WTC11 (cell line): ENCODE measurements at regions not wholly inside any gene's neighbourhood (a gene's known extent, or its start where the extent isn't known, plus 50 kb on each side); places are given as distances from the start of the nearest gene placed in this dataset.

Source experiments
- ATAC-seq: fragments of 200-7000 bp; cut with Tn5 transposase; 2 replicates; pipeline ENCODE4 v1.10.0; 2021; ENCODE audit warnings: mild to moderate bottlenecking, moderate library complexity
- CTCF ChIA-PET: fragments of 300-600 bp; sonication (Branson Sonifier 250); formaldehyde crosslinking; loops from one replicate; lab custom pipeline; 2021; ENCODE audit warnings: antibody characterized with exemption; lab: Charles Lee
- POLR2A ChIA-PET: fragments of 350-600 bp; sonication (Branson Sonifier 250); formaldehyde crosslinking; loops from one replicate; lab custom pipeline; 2021; ENCODE audit warnings: antibody characterized with exemption; lab: Charles Lee
- DNase-seq: peaks from one replicate; pipeline ENCODE4 v3.0.0; 2021; ENCODE audit warnings: low spot score
- H3K27ac Mint-ChIP-seq: 2 replicates; pipeline ENCODE4 v1.8.0; 2021; ENCODE audit warnings: mixed read lengths
- H3K27me3 Mint-ChIP-seq: 2 replicates; pipeline ENCODE4 v1.8.0; 2021; ENCODE audit warnings: low read depth, mild to moderate bottlenecking, moderate library complexity, mixed read lengths
- H3K36me3 Mint-ChIP-seq: 2 replicates; pipeline ENCODE4 v1.8.0; 2021; ENCODE audit warnings: mixed read lengths
- H3K4me1 Mint-ChIP-seq: 2 replicates; pipeline ENCODE4 v1.8.0; 2022; ENCODE audit warnings: mixed read lengths
- H3K4me3 Mint-ChIP-seq: 2 replicates; pipeline ENCODE4 v1.8.0; 2021; ENCODE audit warnings: mild to moderate bottlenecking, moderate library complexity, mixed read lengths
- H3K9me3 Mint-ChIP-seq: 2 replicates; pipeline ENCODE4 v1.8.0; 2021; ENCODE audit warnings: mixed read lengths
- CBFB ChIP-seq: sonication (generic); formaldehyde crosslinking; IDR thresholded peaks from 2 replicates; pipeline ENCODE4 v1.8.1; 2022; ENCODE audit warnings: mild to moderate bottlenecking, low read depth, missing genetic modification reagents
- ERG ChIP-seq: fragments of 250-450 bp; sonication (Bioruptor Pico); IDR thresholded peaks from 2 replicates; pipeline ENCODE4 v1.8.0; 2021; ENCODE audit warnings: mild to moderate bottlenecking
- FOXP1 ChIP-seq: sonication (generic); formaldehyde crosslinking; IDR thresholded peaks from 2 replicates; pipeline ENCODE4 v1.8.0; 2022; ENCODE audit warnings: missing genetic modification reagents, mild to moderate bottlenecking, moderate library complexity, borderline replicate concordance
- GABPB1 ChIP-seq: sonication (generic); formaldehyde crosslinking; IDR thresholded peaks from 2 replicates; pipeline ENCODE4 v1.8.1; 2023; ENCODE audit warnings: mild to moderate bottlenecking, missing genetic modification reagents
- JAZF1 ChIP-seq: fragments of 250-450 bp; sonication (Bioruptor Pico); IDR thresholded peaks from 2 replicates; pipeline ENCODE4 v1.9.0; 2021; ENCODE audit warnings: moderate library complexity, mild to moderate bottlenecking, inconsistent platforms
- MXD4 ChIP-seq: fragments of 250-450 bp; sonication (Bioruptor Pico); IDR thresholded peaks from 2 replicates; pipeline ENCODE4 v1.8.0; 2021; ENCODE audit warnings: mild to moderate bottlenecking, moderate library complexity, borderline replicate concordance
- NR3C1 ChIP-seq: sonication (generic); formaldehyde crosslinking; conservative IDR thresholded peaks from 2 replicates; pipeline ENCODE4 v1.8.1; 2023; ENCODE audit warnings: low read depth, mild to moderate bottlenecking, missing genetic modification reagents
- RORB ChIP-seq: fragments of 250-450 bp; sonication (Bioruptor Pico); IDR thresholded peaks from 2 replicates; pipeline ENCODE4 v1.9.0; 2021; ENCODE audit warnings: mild to moderate bottlenecking
- SP1 ChIP-seq: sonication (generic); formaldehyde crosslinking; conservative IDR thresholded peaks from 2 replicates; pipeline ENCODE4 v1.8.1; 2022; ENCODE audit warnings: missing genetic modification reagents
- ZNF232 ChIP-seq: sonication (generic); formaldehyde crosslinking; IDR thresholded peaks from 2 replicates; pipeline ENCODE4 v1.8.0; 2022; ENCODE audit warnings: mild to moderate bottlenecking, missing genetic modification reagents
- ZNF281 ChIP-seq: sonication (generic); formaldehyde crosslinking; IDR thresholded peaks from 2 replicates; pipeline ENCODE4 v1.8.0; 2023; ENCODE audit warnings: mild to moderate bottlenecking, missing genetic modification reagents
- ZNF317 ChIP-seq: sonication (generic); formaldehyde crosslinking; IDR thresholded peaks from 2 replicates; pipeline ENCODE4 v1.8.1; 2023; ENCODE audit warnings: low read depth, mild to moderate bottlenecking, moderate library complexity, missing genetic modification reagents, borderline replicate concordance
- ZNF423 ChIP-seq: fragments of 250-450 bp; sonication (Bioruptor Pico); IDR thresholded peaks from 2 replicates; pipeline ENCODE4 v2.1.2; 2022; ENCODE audit warnings: mild to moderate bottlenecking, moderate library complexity
- TF ChIP-seq, protein P1 (sequence below): fragments of 250-450 bp; sonication (Bioruptor Pico); IDR thresholded peaks from 2 replicates; pipeline ENCODE4 v1.9.0; 2021; ENCODE audit warnings: mild to moderate bottlenecking, borderline replicate concordance
- TF ChIP-seq, protein P2 (sequence below): sonication (generic); formaldehyde crosslinking; IDR thresholded peaks from 2 replicates; pipeline ENCODE4 v1.8.1; 2022; ENCODE audit warnings: mild to moderate bottlenecking, missing genetic modification reagents, moderate library complexity, borderline replicate concordance
- TF ChIP-seq, protein P3 (sequence below): sonication (generic); formaldehyde crosslinking; IDR thresholded peaks from 2 replicates; pipeline ENCODE4 v1.8.0; 2022; ENCODE audit warnings: mild to moderate bottlenecking, missing genetic modification reagents
- TF ChIP-seq, protein P4 (sequence below): fragments of 250-450 bp; sonication (Bioruptor Pico); IDR thresholded peaks from 2 replicates; pipeline ENCODE4 v1.9.0; 2021; ENCODE audit warnings: mild to moderate bottlenecking

DNA sequence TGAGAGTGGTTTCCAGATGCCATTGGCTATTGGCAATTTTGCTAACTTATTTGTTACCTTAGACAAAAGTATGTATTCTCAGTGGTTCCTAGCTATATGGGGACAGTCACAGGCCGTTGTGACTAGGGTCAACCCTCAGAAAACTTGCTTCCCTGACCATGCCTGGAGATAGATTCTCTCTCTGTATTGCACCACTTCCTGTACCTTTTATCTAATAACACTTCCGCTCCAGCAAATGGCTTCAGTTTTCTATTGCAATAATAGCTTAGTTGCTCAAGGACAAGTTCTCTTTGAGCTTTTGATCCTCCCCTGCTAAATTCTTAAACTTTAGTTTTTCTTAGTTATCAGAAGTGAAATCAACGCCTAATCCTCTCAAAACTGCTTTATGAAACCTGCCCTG, 338.0 kb downstream of the RMST start:
- TF ChIP-seq, protein P1, sequence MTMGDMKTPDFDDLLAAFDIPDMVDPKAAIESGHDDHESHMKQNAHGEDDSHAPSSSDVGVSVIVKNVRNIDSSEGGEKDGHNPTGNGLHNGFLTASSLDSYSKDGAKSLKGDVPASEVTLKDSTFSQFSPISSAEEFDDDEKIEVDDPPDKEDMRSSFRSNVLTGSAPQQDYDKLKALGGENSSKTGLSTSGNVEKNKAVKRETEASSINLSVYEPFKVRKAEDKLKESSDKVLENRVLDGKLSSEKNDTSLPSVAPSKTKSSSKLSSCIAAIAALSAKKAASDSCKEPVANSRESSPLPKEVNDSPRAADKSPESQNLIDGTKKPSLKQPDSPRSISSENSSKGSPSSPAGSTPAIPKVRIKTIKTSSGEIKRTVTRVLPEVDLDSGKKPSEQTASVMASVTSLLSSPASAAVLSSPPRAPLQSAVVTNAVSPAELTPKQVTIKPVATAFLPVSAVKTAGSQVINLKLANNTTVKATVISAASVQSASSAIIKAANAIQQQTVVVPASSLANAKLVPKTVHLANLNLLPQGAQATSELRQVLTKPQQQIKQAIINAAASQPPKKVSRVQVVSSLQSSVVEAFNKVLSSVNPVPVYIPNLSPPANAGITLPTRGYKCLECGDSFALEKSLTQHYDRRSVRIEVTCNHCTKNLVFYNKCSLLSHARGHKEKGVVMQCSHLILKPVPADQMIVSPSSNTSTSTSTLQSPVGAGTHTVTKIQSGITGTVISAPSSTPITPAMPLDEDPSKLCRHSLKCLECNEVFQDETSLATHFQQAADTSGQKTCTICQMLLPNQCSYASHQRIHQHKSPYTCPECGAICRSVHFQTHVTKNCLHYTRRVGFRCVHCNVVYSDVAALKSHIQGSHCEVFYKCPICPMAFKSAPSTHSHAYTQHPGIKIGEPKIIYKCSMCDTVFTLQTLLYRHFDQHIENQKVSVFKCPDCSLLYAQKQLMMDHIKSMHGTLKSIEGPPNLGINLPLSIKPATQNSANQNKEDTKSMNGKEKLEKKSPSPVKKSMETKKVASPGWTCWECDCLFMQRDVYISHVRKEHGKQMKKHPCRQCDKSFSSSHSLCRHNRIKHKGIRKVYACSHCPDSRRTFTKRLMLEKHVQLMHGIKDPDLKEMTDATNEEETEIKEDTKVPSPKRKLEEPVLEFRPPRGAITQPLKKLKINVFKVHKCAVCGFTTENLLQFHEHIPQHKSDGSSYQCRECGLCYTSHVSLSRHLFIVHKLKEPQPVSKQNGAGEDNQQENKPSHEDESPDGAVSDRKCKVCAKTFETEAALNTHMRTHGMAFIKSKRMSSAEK (CRISPR knock-in tag): no peak
- no peak for TF ChIP-seq ZNF317 (CRISPR knock-in tag)
- TF ChIP-seq NR3C1 (CRISPR knock-in tag): no peak
- TF ChIP-seq, protein P2, sequence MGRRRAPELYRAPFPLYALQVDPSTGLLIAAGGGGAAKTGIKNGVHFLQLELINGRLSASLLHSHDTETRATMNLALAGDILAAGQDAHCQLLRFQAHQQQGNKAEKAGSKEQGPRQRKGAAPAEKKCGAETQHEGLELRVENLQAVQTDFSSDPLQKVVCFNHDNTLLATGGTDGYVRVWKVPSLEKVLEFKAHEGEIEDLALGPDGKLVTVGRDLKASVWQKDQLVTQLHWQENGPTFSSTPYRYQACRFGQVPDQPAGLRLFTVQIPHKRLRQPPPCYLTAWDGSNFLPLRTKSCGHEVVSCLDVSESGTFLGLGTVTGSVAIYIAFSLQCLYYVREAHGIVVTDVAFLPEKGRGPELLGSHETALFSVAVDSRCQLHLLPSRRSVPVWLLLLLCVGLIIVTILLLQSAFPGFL (CRISPR knock-in tag): no peak
- TF ChIP-seq, protein P3, sequence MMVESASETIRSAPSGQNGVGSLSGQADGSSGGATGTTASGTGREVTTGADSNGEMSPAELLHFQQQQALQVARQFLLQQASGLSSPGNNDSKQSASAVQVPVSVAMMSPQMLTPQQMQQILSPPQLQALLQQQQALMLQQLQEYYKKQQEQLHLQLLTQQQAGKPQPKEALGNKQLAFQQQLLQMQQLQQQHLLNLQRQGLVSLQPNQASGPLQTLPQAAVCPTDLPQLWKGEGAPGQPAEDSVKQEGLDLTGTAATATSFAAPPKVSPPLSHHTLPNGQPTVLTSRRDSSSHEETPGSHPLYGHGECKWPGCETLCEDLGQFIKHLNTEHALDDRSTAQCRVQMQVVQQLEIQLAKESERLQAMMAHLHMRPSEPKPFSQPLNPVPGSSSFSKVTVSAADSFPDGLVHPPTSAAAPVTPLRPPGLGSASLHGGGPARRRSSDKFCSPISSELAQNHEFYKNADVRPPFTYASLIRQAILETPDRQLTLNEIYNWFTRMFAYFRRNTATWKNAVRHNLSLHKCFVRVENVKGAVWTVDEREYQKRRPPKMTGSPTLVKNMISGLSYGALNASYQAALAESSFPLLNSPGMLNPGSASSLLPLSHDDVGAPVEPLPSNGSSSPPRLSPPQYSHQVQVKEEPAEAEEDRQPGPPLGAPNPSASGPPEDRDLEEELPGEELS (CRISPR knock-in tag): no peak
- no peak for TF ChIP-seq ZNF281
- no peak for TF ChIP-seq CBFB (CRISPR knock-in tag)
- no peak for TF ChIP-seq ERG (CRISPR knock-in tag)
- TF ChIP-seq FOXP1 (CRISPR knock-in tag): no peak
- TF ChIP-seq, protein P4, sequence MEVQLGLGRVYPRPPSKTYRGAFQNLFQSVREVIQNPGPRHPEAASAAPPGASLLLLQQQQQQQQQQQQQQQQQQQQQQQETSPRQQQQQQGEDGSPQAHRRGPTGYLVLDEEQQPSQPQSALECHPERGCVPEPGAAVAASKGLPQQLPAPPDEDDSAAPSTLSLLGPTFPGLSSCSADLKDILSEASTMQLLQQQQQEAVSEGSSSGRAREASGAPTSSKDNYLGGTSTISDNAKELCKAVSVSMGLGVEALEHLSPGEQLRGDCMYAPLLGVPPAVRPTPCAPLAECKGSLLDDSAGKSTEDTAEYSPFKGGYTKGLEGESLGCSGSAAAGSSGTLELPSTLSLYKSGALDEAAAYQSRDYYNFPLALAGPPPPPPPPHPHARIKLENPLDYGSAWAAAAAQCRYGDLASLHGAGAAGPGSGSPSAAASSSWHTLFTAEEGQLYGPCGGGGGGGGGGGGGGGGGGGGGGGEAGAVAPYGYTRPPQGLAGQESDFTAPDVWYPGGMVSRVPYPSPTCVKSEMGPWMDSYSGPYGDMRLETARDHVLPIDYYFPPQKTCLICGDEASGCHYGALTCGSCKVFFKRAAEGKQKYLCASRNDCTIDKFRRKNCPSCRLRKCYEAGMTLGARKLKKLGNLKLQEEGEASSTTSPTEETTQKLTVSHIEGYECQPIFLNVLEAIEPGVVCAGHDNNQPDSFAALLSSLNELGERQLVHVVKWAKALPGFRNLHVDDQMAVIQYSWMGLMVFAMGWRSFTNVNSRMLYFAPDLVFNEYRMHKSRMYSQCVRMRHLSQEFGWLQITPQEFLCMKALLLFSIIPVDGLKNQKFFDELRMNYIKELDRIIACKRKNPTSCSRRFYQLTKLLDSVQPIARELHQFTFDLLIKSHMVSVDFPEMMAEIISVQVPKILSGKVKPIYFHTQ (CRISPR knock-in tag): no peak
- TF ChIP-seq GABPB1 (CRISPR knock-in tag): no peak
- TF ChIP-seq ZNF423: no peak
- no peak for TF ChIP-seq MXD4 (CRISPR knock-in tag)
- no peak for TF ChIP-seq RORB
- no peak for TF ChIP-seq ZNF232
- TF ChIP-seq SP1: no peak
- TF ChIP-seq JAZF1 (CRISPR knock-in tag): no peak
- Mint-ChIP-seq H3K27me3 (no peaks in the 10 kb centered on the region), H3K9me3 (peaks cover 6% of the 10 kb centered on the region; the same call in 1 of the 2 replicates), H3K4me1 (peaks cover 31% of the 10 kb centered on the region), H3K27ac (no peak overlapping the region), H3K36me3 (no peaks in the 10 kb centered on the region), H3K4me3 (no peak overlapping the region)
- ChIA-PET CTCF (no interaction called here), POLR2A (no interaction called here)
- no peak for DNase-seq
- ATAC-seq: no peak
